Fibroblast of skin of right biceps (primary cell): ENCODE measurements at regions not wholly inside any gene's neighbourhood (a gene's known extent, or its start where the extent isn't known, plus 50 kb on each side); places are given as distances from the start of the nearest gene placed in this dataset.
"Not testable (repeated sequence)": the region's sequence is repeated elsewhere in the genome, so short reads cannot be mapped to it uniquely, and the experiment has no call there.

Source experiments
- DNase-seq: peaks from one replicate; pipeline ENCODE4 v3.0.0-alpha.2; 2013

DNA sequence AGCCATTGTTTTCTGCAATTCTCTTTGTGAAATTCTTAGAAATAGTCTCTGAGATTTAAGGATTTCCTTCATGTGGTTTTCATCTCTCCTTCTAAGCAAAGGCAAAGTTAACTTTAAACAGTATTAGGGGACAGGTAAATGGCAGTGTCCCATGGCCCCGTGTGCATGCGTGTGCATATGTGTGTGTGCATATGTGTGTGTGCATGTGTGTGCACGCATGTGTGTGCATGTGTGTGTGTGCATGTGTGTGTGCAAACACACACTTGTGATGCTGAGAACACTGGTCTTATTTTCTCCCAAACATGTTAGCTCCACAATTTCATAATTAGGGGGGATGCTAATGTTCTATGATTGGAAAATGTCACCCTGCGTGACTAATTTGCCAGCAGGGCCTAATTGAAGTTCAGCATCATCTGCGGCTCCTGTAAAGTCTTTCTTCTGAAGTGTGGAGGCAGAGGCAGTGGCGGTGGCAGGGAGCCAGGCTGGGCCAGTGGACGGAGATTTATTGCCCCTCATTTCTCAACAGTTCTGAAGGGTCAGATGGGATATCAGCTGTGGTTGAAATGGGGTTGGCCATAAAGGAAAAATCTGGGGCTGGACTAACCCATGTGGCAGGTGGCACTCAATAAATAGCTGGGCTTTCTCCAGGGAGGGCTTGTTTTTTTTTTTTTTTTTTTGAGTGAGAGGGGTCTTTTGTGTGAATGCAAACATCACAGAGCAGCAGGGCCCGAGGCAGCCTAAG is 289.3 kb upstream of the PODXL start:
- DNase-seq: no peak

DNA sequence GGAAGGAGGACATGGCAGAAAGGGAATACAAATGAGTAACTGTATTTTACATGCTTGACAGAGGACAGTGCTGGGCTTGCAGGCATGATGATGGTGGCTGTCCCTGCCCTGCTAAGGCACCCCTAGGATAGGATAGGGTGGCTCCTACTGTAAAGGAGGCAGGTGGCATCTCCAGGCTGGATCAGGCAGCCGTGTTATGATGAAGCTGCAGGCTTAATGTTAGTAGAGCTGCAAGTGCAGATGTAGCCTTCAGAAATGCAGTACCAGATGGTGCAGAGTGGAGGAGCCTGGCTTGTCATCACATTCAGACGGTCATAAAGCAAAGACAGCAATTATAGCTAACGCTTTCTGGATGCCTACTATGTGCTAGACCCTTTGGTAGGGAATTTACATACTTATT is 287.9 kb upstream of the PODXL start:
- no peak for DNase-seq

DNA sequence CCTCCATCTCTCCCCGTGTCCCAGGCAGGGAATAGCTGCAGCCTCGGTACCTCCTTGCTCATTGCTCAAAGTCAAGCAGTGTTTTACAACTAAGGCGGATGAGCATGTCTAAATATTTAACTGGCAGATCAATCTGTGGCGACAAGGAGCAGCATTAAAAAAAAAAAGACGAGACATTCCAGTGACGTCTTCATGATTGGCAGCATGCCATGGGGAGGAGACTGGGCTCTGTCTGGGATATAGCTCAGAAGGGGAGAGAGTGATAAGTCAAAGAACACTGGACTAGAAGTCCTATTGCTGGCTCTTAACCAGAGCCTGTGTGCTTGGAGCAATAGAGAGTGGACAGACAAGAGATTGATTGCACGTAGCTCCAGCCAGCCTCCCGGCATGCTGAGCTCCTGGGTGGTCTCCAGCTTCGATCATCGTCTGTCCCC is 287.5 kb upstream of the PODXL start:
- DNase-seq: peak; percentile 73

DNA sequence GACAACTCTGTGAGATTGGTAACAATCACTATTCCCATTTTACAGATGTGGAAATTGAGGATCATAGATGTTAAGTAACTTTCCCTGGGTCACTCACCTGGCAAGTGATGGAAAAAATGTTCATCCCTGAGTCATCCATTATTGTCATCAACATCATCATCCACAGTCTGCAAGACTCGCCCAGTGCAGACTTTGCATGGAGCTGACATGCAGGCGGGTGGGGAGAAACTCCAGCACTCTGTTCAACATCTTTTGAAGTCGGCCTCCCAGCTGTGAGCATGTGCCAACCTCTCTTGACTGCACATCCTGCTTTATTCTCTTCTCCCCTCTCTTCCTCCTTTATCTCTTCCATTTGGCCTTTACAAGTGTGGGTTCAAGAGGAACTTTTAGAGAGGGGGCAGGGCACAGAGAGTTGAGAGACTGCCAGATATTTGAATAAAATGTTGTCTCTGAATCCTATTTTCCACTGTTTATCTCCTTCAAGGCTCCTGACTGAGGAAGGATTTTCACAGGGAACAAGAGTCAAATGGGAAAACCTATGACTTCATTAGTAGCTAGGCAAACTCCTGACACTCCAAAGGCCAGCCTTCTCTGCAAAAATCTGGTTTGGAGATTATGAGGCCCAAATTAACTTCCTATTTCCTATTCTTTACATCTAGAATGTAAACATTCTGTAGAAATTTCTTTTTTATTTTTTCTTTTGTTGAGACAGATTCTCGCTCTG is 283.7 kb upstream of the PODXL start:
- DNase-seq: peak; percentile 6

DNA sequence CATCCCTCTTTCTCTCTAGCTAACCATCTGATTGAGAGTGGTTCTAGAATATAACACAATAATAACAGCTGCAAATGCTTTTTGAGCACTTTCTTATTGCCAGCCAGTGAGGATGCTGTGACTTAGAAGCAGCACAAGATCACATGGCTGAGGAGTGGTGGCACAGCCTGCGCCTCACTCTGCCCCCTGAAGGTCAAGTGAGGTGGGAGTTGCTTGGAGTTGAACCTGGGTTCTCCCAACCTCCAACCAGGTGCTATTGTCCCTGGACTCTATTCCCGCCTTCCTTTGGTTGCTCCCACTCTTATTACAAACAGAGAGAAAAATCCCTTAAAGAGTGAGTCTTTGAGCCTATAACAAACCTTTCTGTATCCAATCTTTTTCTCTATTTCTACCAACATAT is 280.3 kb upstream of the PODXL start:
- DNase-seq: no peak

DNA sequence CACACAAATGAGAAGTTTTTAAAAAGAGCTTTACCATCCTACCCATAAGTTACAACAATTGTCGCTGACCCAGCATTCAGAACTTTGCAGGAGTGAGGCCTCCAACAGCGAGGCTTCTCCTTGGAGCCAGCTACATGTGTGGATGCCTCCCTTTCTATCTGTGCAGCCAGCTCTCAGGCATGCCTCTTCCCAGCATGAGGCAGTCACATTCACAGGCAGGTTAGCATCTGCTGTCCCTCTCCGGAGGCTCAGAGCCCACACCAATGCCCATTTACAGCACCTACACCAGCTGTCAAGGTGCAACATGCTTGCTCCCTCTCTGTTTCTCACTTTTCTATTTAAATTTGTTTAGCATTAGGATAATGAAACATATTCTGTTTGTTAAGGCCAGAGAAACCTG is 278.7 kb upstream of the PODXL start:
- DNase-seq: no peak

DNA sequence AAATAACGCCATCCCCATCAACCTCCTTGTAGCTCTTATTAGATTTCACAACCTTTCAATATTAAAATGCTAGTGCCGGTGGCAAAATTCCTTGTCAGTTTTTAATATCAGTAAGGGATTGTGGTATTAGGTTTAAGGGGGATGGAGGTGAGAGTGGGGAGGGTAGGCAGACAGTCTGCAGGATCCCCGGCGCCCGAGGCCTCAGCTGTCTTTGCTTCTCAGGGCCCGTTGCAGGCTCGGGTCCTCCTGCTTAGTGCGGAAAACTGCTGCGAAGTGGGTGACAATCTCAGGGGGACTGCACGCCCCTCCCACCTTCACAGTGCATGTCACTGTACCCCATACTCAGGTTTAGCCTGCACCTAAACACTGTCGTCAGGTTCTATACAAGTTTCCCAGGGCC is 274.3 kb upstream of the PODXL start:
- no peak for DNase-seq

DNA sequence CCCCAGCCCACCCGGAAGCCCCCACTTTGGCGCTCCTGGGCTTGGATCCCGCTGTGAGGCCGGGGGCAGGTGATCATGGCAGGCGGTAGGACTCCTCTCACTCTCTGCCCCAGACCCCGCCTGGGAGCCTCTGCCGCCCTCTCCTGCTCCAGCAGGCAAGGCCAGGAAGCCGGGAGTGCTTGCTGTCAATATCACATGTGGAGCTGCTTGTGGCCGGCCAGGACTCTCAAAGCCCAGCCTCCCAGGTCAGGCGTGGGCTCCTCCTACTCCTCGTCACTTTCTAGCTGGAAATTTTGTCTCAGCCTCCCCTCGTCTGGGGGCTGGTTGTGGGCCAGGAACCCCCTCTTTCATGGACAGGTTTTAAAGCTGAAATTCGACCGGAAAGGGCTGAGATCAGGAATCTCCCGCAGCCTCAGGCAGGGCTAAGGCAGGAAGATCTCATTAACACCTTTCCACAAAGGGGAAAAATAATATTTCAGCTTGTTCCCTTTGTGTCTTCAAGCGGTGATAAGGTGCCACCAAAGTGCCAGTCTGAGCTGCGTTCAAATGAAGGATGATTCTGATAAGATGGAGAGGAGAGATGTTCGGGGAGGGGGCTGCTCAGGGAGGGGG is 273.6 kb upstream of the PODXL start:
- peak; percentile 6 for DNase-seq

DNA sequence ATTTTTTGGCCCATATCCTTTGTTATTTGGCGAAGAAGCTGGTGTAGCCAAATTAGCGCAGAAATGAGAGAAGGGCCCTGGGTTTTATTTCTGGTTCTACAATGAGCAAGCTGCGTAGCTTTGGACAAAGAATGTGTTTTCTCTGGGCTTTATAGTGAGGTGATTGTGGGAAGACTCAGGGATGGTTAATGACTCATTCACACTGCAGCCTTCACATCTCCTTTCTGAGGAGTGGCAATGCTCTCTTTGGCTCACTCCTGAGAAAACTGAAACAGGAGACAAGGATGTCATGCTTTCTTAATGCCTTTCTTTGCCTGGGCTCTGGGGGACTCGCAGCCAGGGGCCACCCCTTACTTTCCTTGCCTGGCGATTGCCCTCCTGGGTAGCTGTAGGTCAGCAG is 271.0 kb upstream of the PODXL start:
- no peak for DNase-seq

DNA sequence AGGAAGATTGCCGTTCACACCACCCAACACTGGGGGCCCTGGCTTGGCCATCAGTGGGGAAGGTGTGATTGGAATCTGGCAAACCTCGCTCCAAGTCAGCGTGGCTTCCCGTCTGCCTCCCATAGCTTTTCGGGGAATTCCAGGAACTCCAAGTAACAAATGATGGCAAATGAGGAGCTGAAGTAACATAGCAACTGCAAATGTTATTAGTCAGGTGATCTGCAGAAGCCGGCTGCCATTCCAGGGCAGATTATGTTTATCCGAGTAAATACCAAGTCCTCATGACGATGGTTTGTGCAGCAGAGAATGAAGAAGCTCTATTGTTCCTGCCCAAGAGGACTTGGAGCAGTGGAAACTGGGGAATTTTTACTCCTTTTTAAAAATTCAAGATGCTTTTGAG is 270.5 kb upstream of the PODXL start:
- DNase-seq: peak; percentile 5

DNA sequence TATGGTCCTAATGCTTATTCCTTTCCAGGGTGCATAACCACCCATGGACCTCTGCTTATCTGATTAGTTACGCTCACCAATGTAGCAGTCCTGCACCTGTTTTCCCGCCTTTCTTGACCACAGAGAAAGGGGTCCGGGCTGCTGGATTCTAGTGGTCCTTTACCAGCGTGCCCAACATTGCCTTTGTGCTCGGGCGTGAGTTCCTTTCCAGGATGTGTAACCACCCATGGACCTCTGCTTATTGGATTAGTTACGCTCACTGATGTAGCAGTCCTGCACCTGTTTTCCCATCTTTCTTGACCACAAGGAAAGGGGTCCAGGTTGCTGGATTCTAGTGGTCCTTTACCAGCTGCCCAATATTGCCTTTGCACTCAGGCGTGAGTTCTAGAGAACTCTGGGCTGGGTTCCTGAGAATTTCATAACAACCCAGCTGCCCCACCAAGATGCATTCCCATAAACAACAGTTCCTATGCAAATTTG is 267.6 kb upstream of the PODXL start:
- not testable (repeated sequence) for DNase-seq

DNA sequence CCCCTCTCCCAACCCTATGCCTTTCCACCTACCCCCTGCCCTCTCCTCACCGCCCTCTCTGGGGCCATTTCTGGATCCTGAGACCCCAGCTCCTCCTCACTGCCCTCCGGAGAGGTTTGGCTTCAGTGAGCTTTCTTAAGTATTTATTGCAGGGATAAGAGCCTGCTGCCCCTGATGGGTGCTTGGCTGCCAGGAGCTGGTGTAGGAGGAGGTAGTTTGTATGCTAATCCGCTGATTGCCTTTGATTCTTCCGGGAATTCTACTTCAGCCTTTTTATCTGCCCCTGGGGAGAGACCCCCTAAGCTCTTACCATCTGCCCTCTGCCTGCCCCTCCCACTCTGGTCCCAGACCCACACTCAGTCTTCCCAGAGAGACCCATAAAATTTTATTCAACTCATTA is 263.5 kb upstream of the PODXL start:
- no peak for DNase-seq

DNA sequence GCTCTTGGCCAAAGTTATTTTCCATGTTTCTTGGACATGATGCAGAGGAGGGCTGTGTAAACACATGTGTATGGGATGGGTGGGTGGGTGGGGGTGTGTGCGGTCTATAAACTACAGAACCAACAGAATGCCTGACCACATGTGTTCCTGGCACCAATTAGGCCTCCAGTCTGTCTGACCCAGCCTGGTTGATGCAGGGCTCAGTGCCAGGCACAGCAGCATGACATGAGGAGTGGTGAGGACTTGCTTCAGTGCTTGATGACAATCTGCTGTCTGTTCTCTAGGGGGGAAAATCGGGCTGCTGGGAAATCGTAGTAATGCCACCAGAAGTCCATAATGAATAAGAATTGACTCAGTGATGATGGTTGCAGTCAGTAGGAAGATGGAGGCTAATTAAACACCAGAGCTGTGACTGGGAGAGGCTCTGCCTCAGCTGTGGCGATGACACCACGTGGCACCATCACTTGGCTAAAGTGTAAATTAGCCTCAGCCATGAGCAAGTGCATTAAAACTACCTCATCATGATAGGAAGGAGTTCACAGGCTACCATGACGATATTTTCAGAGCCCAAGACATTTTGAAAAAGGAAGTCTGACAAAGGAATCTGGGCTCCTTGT is 260.1 kb upstream of the PODXL start:
- no peak for DNase-seq

DNA sequence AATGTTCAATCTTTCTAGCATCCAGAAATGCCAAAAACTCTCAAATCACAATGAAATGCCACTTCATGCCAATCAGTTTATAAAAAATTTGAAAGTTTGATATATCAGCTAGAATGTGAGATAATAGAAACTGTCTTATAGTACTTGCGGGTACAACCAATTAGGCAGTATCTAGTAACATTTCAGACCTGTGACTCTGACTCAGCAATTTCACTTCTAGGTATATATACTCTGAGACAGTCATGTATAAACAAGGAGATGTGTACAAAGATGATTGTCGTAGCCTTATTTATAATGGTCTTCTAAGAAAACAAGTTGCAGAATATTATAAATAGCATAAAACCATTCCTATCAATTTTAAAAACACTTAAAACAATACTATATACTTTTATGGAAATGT is 252.3 kb upstream of the PODXL start:
- DNase-seq: no peak

DNA sequence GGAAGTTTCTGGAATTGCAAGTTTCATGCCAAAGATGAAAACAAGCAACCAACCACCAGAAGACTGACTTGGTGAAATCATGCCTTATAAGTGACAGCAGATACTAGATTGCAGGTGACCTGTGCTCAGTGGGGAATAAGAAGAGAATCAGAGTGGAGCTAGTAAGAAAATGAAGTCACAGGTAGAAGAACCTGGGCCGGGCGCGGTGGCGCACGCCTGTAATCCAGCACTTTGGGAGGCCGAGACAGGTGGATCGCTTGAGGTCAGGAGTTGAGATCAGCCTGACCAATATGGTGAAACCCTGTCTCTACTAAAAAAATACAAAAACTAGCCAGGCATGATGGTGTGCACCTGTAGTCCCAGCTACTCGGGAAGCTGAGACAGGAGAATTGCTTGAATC is 251.7 kb upstream of the PODXL start:
- DNase-seq: not testable (repeated sequence)

DNA sequence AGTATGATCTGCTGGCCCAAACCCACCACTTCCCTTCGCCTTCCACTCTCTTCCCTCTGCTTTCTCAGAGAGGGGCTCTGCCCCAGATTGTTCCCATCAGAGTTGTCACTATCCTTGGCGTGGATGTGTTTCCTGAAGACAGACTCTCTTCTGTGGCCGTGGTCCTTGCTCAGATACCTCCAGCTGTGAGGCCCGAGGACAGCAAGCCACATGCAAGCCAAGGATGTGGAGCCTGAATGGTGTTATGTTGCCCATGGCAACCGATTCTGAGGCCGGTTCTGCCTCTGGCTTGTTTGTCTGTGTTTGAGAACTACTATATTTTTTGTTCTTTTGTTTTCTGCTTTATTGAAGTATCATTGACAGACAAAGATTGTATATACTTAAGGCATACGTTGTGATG is 247.4 kb upstream of the PODXL start:
- DNase-seq: no peak

DNA sequence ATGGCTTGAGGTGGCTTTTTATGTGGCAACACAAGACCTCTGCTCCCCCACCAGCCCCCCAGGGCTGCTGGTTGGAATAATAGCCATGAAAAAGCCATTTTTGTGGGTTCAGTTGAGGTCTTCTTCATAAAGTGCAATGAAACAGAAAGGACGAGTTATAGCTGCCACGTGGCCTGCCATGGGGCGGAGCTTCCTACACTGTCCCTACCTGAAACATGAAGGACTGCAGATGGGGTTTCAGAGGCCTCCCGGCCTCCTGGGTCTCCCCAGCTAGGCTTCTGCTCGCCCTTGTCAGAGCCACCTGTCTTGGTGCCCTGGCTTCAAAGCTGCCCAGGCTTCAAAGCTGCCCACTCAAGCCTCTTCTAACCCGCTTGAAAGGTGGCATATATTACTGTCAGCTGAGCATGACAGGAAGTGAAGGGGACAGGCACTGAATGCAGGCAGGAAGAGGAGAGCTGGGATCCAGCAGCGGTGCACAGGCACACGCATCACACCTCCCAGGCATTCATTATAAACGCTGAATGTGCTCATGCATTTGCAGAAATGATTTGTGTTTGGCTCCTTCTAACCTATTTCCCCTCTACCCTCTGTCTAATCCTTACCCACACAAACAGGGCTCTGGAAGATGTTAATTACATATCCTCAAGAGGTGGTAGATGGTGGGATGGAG is 245.9 kb upstream of the PODXL start:
- no peak for DNase-seq

DNA sequence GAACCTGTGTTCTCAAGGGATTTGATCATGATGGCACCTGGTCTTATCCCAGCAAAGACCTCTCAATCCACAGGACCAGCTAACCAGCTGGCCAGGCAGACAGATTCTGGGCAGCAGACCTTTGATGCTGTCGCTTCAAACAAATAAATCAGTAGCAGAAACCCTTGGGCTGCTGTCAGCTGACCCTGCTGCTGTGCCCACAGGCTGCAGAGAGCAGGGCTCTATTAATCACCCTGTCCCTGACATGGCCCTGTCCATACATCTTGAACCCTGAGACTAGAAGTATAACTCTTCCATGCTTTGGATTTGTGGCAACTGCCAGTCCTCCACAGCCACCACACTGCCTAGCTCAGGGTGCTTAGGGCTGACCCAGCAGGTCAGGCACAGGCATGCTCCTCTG is 244.1 kb upstream of the PODXL start:
- no peak for DNase-seq

DNA sequence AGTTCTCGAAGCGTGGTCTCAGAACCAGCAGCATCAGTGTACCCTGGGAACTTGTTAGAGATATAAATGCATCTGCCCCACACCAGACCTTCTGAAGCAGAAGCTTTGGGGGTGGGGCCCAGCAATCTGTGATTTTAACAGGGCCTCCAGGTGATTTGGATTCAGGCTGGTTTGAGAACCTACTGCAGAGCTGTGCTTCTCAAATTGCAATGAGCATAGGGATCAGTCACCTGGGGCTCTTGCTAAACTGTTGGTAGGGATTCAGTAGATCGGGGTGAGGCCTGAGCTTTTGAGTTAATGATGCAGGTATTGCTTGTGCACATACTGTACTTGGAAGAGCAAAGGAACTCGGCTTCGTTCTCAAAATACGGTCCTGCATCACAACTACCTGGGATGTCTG is 243.6 kb upstream of the PODXL start:
- DNase-seq: no peak

DNA sequence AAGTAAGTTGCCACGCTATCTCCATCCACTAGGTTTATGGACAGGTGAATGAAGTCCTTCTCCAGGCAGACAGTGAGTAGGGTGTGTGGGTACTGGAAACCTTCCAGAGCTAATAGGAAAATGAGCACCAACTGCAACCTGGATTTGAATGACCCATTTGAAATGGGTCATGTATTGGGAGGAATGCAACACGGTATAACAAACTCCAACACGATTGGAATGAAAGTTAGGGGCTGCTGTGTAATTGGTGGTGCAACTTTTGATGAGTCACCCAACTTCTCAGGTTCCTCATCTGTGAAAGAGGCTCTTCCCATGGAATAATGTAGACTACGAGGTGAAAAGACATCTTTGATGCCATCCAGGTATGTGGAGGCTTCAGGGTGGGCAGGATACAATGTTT is 241.4 kb upstream of the PODXL start:
- no peak for DNase-seq

DNA sequence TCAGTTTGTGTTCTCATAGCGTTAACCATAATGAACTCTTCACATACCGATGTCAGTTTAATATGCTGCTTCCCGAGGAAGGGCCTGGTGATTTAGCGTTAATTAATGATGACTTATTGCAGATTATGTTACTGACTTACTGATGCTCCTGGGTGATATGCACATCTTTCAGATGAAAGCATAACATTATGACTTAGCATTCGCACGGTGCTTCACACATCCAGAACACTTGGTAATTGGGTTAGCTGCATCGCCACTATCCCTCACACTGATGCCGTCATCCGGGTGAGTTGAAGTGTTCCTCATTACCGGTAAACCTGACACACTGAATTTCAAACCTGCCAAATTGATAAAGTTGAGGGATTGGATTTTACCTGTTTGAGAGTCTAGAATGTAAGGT is 239.0 kb upstream of the PODXL start:
- no peak for DNase-seq

DNA sequence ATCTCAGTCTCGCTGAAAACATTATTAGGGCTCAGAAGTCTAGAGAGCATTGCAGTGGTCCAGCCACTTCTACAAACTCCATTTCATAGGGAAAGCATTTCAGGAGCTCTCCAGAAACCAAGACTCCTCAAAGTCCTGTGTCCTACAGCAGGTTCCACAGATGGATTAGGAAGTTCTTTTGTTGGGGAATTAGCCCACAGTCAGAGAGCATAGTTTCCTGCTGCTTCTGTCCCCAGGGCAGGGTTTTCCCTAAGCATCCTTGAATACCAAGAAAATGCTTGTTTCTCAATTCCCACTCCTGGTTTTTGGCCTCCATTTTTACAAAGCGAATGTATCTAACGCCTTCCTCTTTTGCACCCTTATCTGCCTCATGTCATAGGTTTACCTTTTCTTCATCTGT is 235.9 kb upstream of the PODXL start:
- no peak for DNase-seq

DNA sequence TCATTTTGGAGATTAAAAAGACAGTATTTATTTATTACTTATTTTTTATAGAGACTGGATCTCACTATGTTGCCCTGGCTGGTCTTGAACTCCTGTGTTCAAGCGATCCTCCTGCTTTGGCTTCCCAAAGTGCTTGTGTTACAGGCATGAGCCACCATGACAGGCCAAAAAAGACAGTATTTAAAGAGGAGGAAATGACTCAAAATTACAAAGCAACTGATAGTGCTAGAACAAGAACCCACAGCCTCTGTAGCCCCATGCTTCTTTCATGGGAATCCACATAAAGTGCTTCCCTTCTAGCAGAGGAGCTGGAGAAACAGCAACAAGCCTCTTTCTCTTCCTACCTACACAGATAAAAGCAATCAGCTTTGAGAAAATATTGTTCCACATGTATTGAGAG is 230.7 kb upstream of the PODXL start:
- no peak for DNase-seq
